ENCODE measurements at regions not wholly inside any gene's neighbourhood (a gene's known extent, or its start where the extent isn't known, plus 50 kb on each side); places are given as distances from the start of the nearest gene placed in this dataset.

- ChIA-PET CTCF (no interaction called here), POLR2A (ENCODE audit: unreplicated experiment) (no interaction called here)
- Histone ChIP-seq H3K27ac (no peak overlapping the region), H4K20me1 (ENCODE audit: insufficient read depth) (no peaks in the 10 kb centered on the region), H3K79me2 (ENCODE audit: low read depth) (no peaks in the 10 kb centered on the region), H2AFZ (no peak overlapping the region), H3K9me3 (ENCODE audit: insufficient read depth, low read depth) (no peaks in the 10 kb centered on the region), H3F3A (ENCODE audit: insufficient read depth, low read depth) (no peaks in the 10 kb centered on the region), H3K27me3 (ENCODE audit: insufficient read depth, low read depth) (no peaks in the 10 kb centered on the region), H3K4me1 (replicated peaks; ENCODE audit: insufficient read depth) (no peaks in the 10 kb centered on the region), H3K4me2 (no peak overlapping the region), H3K36me3 (ENCODE audit: low read depth) (no peaks in the 10 kb centered on the region), H3K4me3 (no peak overlapping the region), H3K9me2 (ENCODE audit: insufficient read depth) (no peaks in the 10 kb centered on the region)
- TF ChIP-seq CTCF (conservative IDR thresholded peaks at IDR 0.05) (no peak), EZH2 (IDR thresholded peaks at IDR 0.05; ENCODE audit: low read depth) (no peak)
- intact Hi-C loops (cut with micrococcal nuclease; ENCODE audit: unreplicated experiment) = no loop called here
- no TSS peak for BruUV-seq (replicated peaks)
- no peak for DNase-seq
These were observed 190.9 kb upstream of the CFAP20DC start for GRCh38 chr3:59240666-59241255.

GRCh38 chr3:59237121-59237520, 187.3 kb upstream of the CFAP20DC start:
- Histone ChIP-seq H3K9me3 (ENCODE audit: insufficient read depth, low read depth) (no peaks in the 10 kb centered on the region), H3K36me3 (ENCODE audit: low read depth) (no peaks in the 10 kb centered on the region), H3K9me2 (ENCODE audit: insufficient read depth) (no peaks in the 10 kb centered on the region), H3K27ac (no peak overlapping the region), H3K79me2 (ENCODE audit: low read depth) (no peaks in the 10 kb centered on the region), H3K4me2 (no peak overlapping the region), H3K4me3 (no peak overlapping the region), H3K4me1 (replicated peaks; ENCODE audit: insufficient read depth) (no peaks in the 10 kb centered on the region), H4K20me1 (ENCODE audit: insufficient read depth) (no peaks in the 10 kb centered on the region), H3F3A (ENCODE audit: insufficient read depth, low read depth) (no peaks in the 10 kb centered on the region), H2AFZ (no peak overlapping the region), H3K27me3 (ENCODE audit: insufficient read depth, low read depth) (no peaks in the 10 kb centered on the region)
- POLR2A ChIA-PET (ENCODE audit: unreplicated experiment) = no interaction called here
- intact Hi-C loops (cut with micrococcal nuclease; ENCODE audit: unreplicated experiment) = no loop called here
- CTCF ChIA-PET = no interaction called here
- no TSS peak for BruUV-seq (replicated peaks)
- TF ChIP-seq EZH2 (IDR thresholded peaks at IDR 0.05; ENCODE audit: low read depth) (no peak), CTCF (conservative IDR thresholded peaks at IDR 0.05) (no peak)
- peak in 1 of 2 experiments; percentile 23 for DNase-seq

- TF ChIP-seq EZH2 (IDR thresholded peaks at IDR 0.05; ENCODE audit: low read depth) = no peak
- no peak for TF ChIP-seq CTCF (conservative IDR thresholded peaks at IDR 0.05)
- CTCF ChIA-PET = no interaction called here
- H3K9me3 ChIP-seq (ENCODE audit: insufficient read depth, low read depth) = no peaks in the 10 kb centered on the region; the same call in 1 of the 2 replicates
- no peaks in the 10 kb centered on the region for H3K36me3 ChIP-seq (ENCODE audit: low read depth)
- no peaks in the 10 kb centered on the region for H3F3A ChIP-seq (ENCODE audit: insufficient read depth, low read depth)
- no peak for DNase-seq
- BruUV-seq (replicated peaks) = no TSS peak
- no peak overlapping the region for H3K4me2 ChIP-seq
- no peaks in the 10 kb centered on the region for H4K20me1 ChIP-seq (ENCODE audit: insufficient read depth)
- no peaks in the 10 kb centered on the region for H3K27me3 ChIP-seq (ENCODE audit: insufficient read depth, low read depth)
- H3K79me2 ChIP-seq (ENCODE audit: low read depth) = no peaks in the 10 kb centered on the region
- H3K4me3 ChIP-seq = no peak overlapping the region
- H2AFZ ChIP-seq = no peak overlapping the region
- no peaks in the 10 kb centered on the region for H3K9me2 ChIP-seq (ENCODE audit: insufficient read depth)
- POLR2A ChIA-PET (ENCODE audit: unreplicated experiment) = no interaction called here
- no peaks in the 10 kb centered on the region for H3K4me1 ChIP-seq (replicated peaks; ENCODE audit: insufficient read depth)
- no peak overlapping the region for H3K27ac ChIP-seq
- intact Hi-C loops (cut with micrococcal nuclease; ENCODE audit: unreplicated experiment) = no loop called here
These were observed 185.8 kb upstream of the CFAP20DC start for GRCh38 chr3:59235634-59236012.

Data from PC-9 (cell line).